HG02970 (cell line): ENCODE measurements at regions not wholly inside any gene's neighbourhood (a gene's known extent, or its start where the extent isn't known, plus 50 kb on each side); places are given as distances from the start of the nearest gene placed in this dataset.

Experiments used
- ATAC-seq: cut with Tn5 transposase; IDR thresholded peaks from one replicate; pipeline ENCODE4 v1.9.1; 2021; ENCODE audit warnings: mild to moderate bottlenecking, moderate library complexity, moderate number of reproducible peaks; ENCODE audit not compliant: unreplicated experiment, low FRiP score

GRCh38 chr3:190728574-190729246 lies 133.8 kb downstream of the GMNC start:
- no peak for ATAC-seq

DNA sequence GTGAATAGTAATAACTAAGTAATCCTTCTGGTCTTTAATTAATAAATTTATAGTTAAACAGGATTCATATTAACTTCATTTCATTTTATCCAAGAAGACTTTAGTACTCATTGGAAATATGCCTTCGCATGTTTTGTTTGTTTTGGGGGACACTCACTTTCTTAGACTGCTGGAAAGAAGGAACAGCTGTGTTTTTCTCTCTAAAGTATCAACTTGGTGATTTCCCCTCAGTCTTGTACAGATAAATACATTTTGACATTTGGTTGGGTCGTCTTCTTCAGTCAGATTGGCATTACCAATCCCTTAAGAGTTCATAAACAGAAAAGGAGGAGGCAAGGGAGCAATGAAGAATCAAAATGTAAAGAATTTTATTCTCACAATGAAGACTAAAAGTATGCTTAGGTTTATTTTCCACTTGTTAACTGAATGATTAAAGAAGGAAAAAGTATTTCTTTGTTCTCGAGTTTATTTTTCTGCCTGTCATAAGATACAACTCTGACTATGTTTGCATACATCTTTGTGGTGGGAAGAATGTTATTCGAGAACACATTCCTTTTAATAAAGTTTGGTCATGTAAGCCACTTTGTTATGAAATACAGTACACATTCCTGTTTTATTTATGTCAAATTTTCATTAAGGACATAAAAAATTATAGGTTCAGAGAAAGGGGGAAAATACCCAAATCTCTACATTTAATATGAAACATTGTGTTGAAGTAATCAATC lies 140.2 kb downstream of the GMNC start:
- ATAC-seq = no peak

DNA sequence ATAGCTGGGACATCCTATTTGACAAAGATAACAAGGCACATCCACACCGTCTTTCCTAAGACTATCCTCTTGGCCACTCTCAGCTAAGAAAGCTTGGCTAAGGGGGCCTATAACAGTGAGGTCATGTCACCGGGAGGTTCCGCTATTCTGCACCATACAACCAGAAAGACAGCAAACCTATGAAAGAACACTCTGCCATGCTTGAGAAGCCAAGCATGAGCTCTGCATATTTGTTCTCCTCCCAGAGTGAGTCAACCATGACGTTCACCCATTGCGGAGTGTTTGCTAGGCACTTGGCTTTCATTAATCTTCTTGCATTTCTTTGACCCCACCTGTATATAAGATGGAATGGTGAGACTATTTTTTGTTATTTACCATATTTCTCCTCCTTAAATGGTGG lies 141.2 kb downstream of the GMNC start:
- peak; percentile 76 for ATAC-seq

GRCh38 chr3:190718671-190719070 lies 143.8 kb downstream of the GMNC start:
- no peak for ATAC-seq

- ATAC-seq = no peak
Measured at GRCh38 chr3:190718097-190718496, 144.4 kb downstream of the GMNC start.

GRCh38 chr3:190716961-190717360 lies 145.5 kb downstream of the GMNC start:
- ATAC-seq = no peak

DNA sequence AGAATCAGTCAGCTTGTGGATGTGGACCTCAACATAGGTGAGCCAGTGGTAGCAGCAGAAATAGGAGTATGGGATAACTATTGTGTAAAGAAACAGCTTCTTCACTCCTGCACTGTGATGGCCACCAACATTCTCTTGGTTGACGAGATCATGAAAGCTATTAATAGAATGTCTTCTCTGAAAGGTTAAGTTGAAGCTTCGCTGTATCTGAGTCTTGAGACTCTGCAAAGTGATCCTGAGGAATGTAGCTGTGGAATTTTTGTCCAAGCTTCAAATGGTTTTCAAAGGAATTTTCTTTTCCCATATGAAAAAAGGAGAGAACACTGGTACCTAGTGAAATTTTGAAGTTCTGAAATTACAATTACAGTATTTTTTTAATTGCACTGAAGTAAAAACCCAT lies 146.3 kb downstream of the GMNC start:
- ATAC-seq = no peak

DNA sequence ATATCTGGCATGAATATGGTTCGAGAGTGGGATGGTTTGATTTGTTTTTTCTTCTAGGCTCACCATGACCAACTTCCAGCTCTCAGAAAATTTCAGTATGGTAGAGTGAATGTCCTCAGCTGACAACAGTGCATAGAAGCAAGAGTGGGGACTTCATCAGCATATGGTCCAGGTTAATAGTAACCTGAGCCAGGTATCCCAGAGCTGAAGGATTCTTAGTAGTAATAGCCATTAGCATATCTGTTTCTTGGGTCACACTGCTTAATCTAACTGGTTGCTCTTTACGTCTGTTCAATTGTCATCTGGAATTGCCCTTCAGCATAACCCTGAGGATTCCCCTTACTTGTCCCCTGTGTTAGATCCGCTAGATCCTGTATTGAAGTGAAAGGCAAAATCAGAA lies 151.8 kb downstream of the GMNC start:
- no peak for ATAC-seq

GRCh38 chr3:190709351-190709773 lies 153.1 kb downstream of the GMNC start:
- ATAC-seq = no peak
